Spleen (tissue), 11 donors: ENCODE measurements at regions not wholly inside any gene's neighbourhood (a gene's known extent, or its start where the extent isn't known, plus 50 kb on each side); places are given as distances from the start of the nearest gene placed in this dataset.
A peak's percentile ranks its signal among the peaks of the same experiment; 100 is the strongest.

ENCODE experiments used
- DNase-seq: peaks from one replicate; pipeline ENCODE4 v3.0.0-alpha.2; 2020
- H3K27ac ChIP-seq, 8 donors: fragments of 200-600 bp; sonication (generic) in 7 of 8; 1 replicate in 4 of 8; 2 replicates in 4 of 8; pipeline versions ENCODE4 v1.5.0 to v1.8.0; 2016 to 2021; ENCODE audit warnings: inconsistent platforms in 4 of 8, mild to moderate bottlenecking in 4 of 8, moderate library complexity in 1 of 8
- H3K27me3 ChIP-seq, 7 donors: fragments of 200-600 bp; sonication (generic) in 6 of 7; replicated peaks in 1 of 7; 1 replicate in 4 of 7; 2 replicates in 3 of 7; pipeline versions ENCODE4 v1.5.0 to v1.8.0; 2016 to 2021; ENCODE audit warnings: inconsistent platforms in 3 of 7, mild to moderate bottlenecking in 1 of 7
- H3K36me3 ChIP-seq, 6 donors: fragments of 200-600 bp; sonication (generic) in 5 of 6; 1 replicate in 4 of 6; 2 replicates in 2 of 6; pipeline versions ENCODE4 v1.5.0 to v1.8.0; 2016 to 2021; ENCODE audit warnings: inconsistent platforms in 2 of 6
- H3K4me1 ChIP-seq, 6 donors: fragments of 200-600 bp; sonication (generic) in 5 of 6; 1 replicate in 3 of 6; 2 replicates in 3 of 6; pipeline versions ENCODE4 v1.5.0 to v1.8.0; 2016 to 2021; ENCODE audit warnings: inconsistent platforms in 3 of 6
- H3K4me3 ChIP-seq, 8 donors: fragments of 200-600 bp; sonication (generic) in 7 of 8; 1 replicate in 4 of 8; 2 replicates in 4 of 8; pipeline versions ENCODE4 v1.5.0 to v1.8.0; 2016 to 2021; ENCODE audit warnings: inconsistent platforms in 4 of 8, mild to moderate bottlenecking in 4 of 8, moderate library complexity in 2 of 8
- H3K9me3 ChIP-seq, 8 donors: fragments of 200-600 bp; sonication (generic) in 7 of 8; 1 replicate in 4 of 8; 2 replicates in 4 of 8; pipeline versions ENCODE4 v1.5.0 to v1.8.0; 2016 to 2021; ENCODE audit warnings: inconsistent platforms in 4 of 8
- POLR2A ChIP-seq, 3 donors: fragments of 450-650 bp; IDR thresholded peaks; one replicate each; pipeline ENCODE4 v1.5.1; 2017; ENCODE audit warnings: antibody characterized with exemption in 3 of 3, mild to moderate bottlenecking in 1 of 3
- POLR2AphosphoS5 ChIP-seq, 3 donors: sonication (generic); formaldehyde crosslinking; IDR thresholded peaks; one replicate each; pipeline ENCODE4 v1.5.1; 2017; ENCODE audit warnings: antibody characterized with exemption in 3 of 3
- WGBS, 5 donors: extraction: QIAGEN DNeasy Blood & Tissue Kit in 3 of 5; methylation state at CpG; one replicate each; pipeline versions ENCODE4 v1.1.5 to v1.1.7; 2013 to 2018; 5-methylcytosine and 5-hydroxymethylcytosine counted together
- intact Hi-C: fragments of 100-400 bp; cut with DNase I; formaldehyde crosslinking; loops from one replicate; pipeline ENCODE4 v1.15.0; 2023; ENCODE audit warnings: low total_unique reads
- TF ChIP-seq, protein P1 (sequence below), 11 experiments: fragments of 200-600 bp in 7 of 11; fragments of 450-650 bp in 4 of 11; sonication (generic) in 4 of 11; IDR thresholded peaks in 8 of 11; conservative IDR thresholded peaks in 3 of 11; 1 replicate in 7 of 11; 2 replicates in 4 of 11; pipeline versions ENCODE4 v1.4.0 to v1.8.0; 2016 to 2021; ENCODE audit warnings: antibody characterized with exemption in 11 of 11, inconsistent platforms in 4 of 11, mild to moderate bottlenecking in 1 of 11
- donor health status: healthy with polysubstance abuse.
- donor health status: DM: no; HTN: no; CAD: no; lungs with moderate emphysema.
- donor health status: DM: no; HTN: no; CAD: no.
- donor health status: Bipolar disorder and iron deficiency.
- donor health status: healthy.
- donor health status: DM: no; HTN: no; CAD: no.
- donor health status: DM: yes; HTN: yes; CAD: no.

DNA sequence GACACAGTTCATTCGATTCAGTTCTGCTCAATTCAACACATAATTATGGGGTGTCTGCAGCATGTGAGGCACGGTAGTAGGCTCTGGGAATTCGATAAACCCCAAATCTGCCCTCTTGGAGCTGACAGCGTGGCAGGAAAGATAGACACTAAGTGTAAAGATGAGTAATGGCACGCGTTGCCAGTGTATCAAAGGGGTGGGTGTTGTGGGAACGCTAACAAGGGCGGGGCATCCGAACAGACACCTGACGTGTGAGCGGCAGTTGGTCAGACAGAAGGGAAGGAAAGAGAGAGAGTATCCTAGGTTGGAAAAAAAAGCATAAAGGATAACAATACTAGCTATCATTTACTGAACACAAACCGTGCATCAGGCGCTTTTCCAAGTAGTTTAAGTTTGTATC, 125.7 kb upstream of the HAAO start:
- Histone ChIP-seq H3K27ac (peak overlapping the region in 7 of 8 donors; percentile 41 to 77 (median 68)), H3K36me3 (no peaks in the 10 kb centered on the region), H3K4me3 (no peak overlapping the region), H3K27me3 (no peaks in the 10 kb centered on the region), H3K4me1 (peaks cover 0 to 27% (median 17%) of the 10 kb centered on the region in 6 donors), H3K9me3 (no peaks in the 10 kb centered on the region)
- no peak for DNase-seq
- WGBS, 5 donors: 84 to 88% (median 86%) methylated on average over 13 of the region's 13 CpGs
- TF ChIP-seq POLR2A (IDR thresholded peaks at IDR 0.05) (no peak), POLR2AphosphoS5 (IDR thresholded peaks at IDR 0.05) (no peak)
- TF ChIP-seq, protein P1, sequence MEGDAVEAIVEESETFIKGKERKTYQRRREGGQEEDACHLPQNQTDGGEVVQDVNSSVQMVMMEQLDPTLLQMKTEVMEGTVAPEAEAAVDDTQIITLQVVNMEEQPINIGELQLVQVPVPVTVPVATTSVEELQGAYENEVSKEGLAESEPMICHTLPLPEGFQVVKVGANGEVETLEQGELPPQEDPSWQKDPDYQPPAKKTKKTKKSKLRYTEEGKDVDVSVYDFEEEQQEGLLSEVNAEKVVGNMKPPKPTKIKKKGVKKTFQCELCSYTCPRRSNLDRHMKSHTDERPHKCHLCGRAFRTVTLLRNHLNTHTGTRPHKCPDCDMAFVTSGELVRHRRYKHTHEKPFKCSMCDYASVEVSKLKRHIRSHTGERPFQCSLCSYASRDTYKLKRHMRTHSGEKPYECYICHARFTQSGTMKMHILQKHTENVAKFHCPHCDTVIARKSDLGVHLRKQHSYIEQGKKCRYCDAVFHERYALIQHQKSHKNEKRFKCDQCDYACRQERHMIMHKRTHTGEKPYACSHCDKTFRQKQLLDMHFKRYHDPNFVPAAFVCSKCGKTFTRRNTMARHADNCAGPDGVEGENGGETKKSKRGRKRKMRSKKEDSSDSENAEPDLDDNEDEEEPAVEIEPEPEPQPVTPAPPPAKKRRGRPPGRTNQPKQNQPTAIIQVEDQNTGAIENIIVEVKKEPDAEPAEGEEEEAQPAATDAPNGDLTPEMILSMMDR (IDR thresholded peaks at IDR 0.05 in 8 of 11, conservative IDR thresholded peaks at IDR 0.05 in 3 of 11): no peak
- intact Hi-C loops: no loop called here

DNA sequence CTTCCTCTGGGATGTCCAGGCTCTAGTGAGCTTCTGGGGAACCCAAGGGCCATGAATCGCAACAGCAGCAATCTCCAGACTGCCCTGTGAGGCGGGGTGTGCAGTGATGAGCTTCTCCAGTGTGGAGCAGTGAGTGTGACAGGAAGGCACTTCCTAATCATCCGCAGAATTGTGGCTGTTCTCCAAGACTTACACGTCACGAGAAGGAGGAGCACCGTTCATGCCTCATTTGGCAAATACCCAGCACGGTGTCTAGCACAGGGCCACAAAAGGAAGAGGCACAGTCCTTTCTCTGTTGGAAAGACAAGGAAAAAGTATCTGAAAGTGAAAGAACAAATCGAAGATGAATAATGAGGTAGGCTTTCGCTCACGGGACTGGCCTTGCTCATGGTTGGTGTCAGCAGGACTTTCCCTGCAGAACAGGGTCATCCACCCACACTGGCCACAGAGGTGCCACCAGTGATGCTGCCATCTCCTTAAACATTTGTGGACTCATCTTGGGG, 125.1 kb upstream of the HAAO start:
- intact Hi-C loops: no loop called here
- no peaks in the 10 kb centered on the region for H3K27me3 ChIP-seq
- H3K27ac ChIP-seq: peak overlapping the region in 7 of 8 donors; percentile 41 to 77 (median 68)
- DNase-seq: no peak
- TF ChIP-seq POLR2AphosphoS5 (IDR thresholded peaks at IDR 0.05) (peak in 2 of 3 donors; percentile 51 to 67), POLR2A (IDR thresholded peaks at IDR 0.05) (no peak)
- TF ChIP-seq, protein P1 (IDR thresholded peaks at IDR 0.05 in 8 of 11, conservative IDR thresholded peaks at IDR 0.05 in 3 of 11): no peak
- no peaks in the 10 kb centered on the region for H3K9me3 ChIP-seq
- WGBS, 5 donors: 27 to 51% (median 42%) methylated on average over 10 of the region's 10 CpGs
- no peaks in the 10 kb centered on the region for H3K36me3 ChIP-seq
- H3K4me3 ChIP-seq: no peak overlapping the region
- peaks cover 0 to 29% (median 18%) of the 10 kb centered on the region in 6 donors for H3K4me1 ChIP-seq

DNA sequence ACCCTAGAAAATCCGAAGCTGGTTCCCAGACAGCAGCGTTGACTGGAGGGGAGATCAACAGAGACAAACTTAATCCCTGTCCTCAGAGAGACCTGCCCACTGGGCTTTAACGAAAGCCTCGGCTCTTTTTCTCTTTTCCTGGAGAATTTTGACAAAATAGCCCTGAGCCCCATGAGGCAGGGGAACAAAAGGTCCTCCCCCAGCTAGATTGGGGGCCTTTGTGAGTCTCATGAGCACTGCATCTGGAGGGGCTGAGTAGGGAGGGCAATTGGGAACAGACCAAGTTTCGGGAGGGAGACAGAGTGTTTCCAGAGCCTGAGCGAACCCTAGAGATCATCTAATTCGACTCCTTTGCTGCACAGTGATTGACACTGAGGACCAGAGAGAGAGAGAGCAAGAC, 123.9 kb upstream of the HAAO start:
- DNase-seq: no peak
- TF ChIP-seq POLR2AphosphoS5 (IDR thresholded peaks at IDR 0.05): no peak
- no peak for TF ChIP-seq POLR2A (IDR thresholded peaks at IDR 0.05)
- TF ChIP-seq, protein P1 (IDR thresholded peaks at IDR 0.05 in 8 of 11, conservative IDR thresholded peaks at IDR 0.05 in 3 of 11): no peak
- Histone ChIP-seq H3K9me3 (no peaks in the 10 kb centered on the region), H3K27me3 (no peaks in the 10 kb centered on the region), H3K36me3 (no peaks in the 10 kb centered on the region), H3K4me1 (peaks cover 0 to 29% (median 18%) of the 10 kb centered on the region in 6 donors), H3K4me3 (no peak overlapping the region), H3K27ac (peak overlapping the region in 6 of 8 donors; percentile 39 to 73 (median 68))
- intact Hi-C loops: no loop called here
- 84 to 90% (median 88%) methylated on average over 7 of the region's 7 CpGs for WGBS, 5 donors

DNA sequence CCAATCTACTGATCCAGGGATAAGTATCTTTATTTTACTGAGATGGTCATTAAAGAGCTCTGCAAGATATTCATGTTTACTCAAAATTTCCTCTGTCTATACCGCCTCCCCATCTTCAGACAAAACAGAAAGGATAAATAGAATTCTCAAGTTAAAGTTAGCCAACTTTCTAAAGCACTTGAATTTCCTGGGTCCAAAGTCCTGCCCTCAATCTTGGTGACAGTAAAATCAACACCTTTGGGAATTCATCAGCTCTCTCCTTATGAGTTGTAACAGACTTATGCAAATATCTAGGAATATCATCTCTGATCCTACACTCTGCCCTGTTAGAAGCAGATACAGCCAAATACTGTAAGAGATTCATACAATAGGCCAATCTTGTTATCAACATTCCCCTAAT, 122.5 kb upstream of the HAAO start:
- Histone ChIP-seq H3K9me3 (no peaks in the 10 kb centered on the region), H3K4me3 (no peak overlapping the region), H3K36me3 (no peaks in the 10 kb centered on the region), H3K27ac (peak overlapping the region in 2 of 8 donors; percentile 33 to 49), H3K4me1 (peaks cover 0 to 29% (median 18%) of the 10 kb centered on the region in 6 donors), H3K27me3 (no peaks in the 10 kb centered on the region)
- no peak for DNase-seq
- no peak for TF ChIP-seq POLR2AphosphoS5 (IDR thresholded peaks at IDR 0.05)
- no peak for TF ChIP-seq POLR2A (IDR thresholded peaks at IDR 0.05)
- TF ChIP-seq, protein P1 (IDR thresholded peaks at IDR 0.05 in 8 of 11, conservative IDR thresholded peaks at IDR 0.05 in 3 of 11): no peak
- intact Hi-C loops: no loop called here
- 6 to 85% (median 80%) methylated on average over 1 of the region's 1 CpG for WGBS, 5 donors
